GM12891 (cell line): ENCODE measurements at regions not wholly inside any gene's neighbourhood (a gene's known extent, or its start where the extent isn't known, plus 50 kb on each side); places are given as distances from the start of the nearest gene placed in this dataset.

ENCODE experiments used
- POLR2A ChIP-seq: IDR thresholded peaks from 2 replicates; pipeline ENCODE4 v1.6.1; 2011; ENCODE audit warnings: low read depth, low read length, control low read depth
- POLR2AphosphoS5 ChIP-seq: IDR thresholded peaks from 2 replicates; pipeline ENCODE4 v1.6.1; 2011; ENCODE audit warnings: low read depth, low read length, control low read depth
- SPI1 ChIP-seq: IDR thresholded peaks from 2 replicates; pipeline ENCODE4 v1.6.1; 2011; ENCODE audit warnings: low read depth, low read length, control low read depth

GRCh38 chr6:104653781-104654180 lies 205.9 kb downstream of the HACE1 start:
- TF ChIP-seq POLR2AphosphoS5 (no peak), POLR2A (no peak), SPI1 (no peak)
